A549 (cell line): ENCODE measurements at regions not wholly inside any gene's neighbourhood (a gene's known extent, or its start where the extent isn't known, plus 50 kb on each side); places are given as distances from the start of the nearest gene placed in this dataset.

Source experiments
- ATAC-seq, 2 experiments: fragments of 200-7000 bp in 1 of 2; fragments of >200 bp in 1 of 2; cut with Nextera tagmentation in 1 of 2; cut with Tn5 transposase in 1 of 2; 3 replicates each; pipeline versions ENCODE4 v1.8.0 to v1.9.1; 2018 to 2020; ENCODE audit warnings: mild to moderate bottlenecking in 1 of 2, moderate library complexity in 1 of 2
- CTCF ChIA-PET: fragments of 300-600 bp; sonication (Branson Sonifier 250); formaldehyde crosslinking; extraction: SDS; loops from one replicate; lab custom pipeline; 2021; ENCODE audit warnings: antibody characterized with exemption, inconsistent platforms; lab: Yijun Ruan, JAX
- POLR2A ChIA-PET: fragments of 350-600 bp; formaldehyde crosslinking; extraction: SDS; loops from one replicate; lab custom pipeline; 2021; ENCODE audit warnings: antibody characterized with exemption, inconsistent platforms; lab: Yijun Ruan, JAX
- DNase-seq, 2 experiments: peaks; one replicate each; pipeline versions ENCODE4 v3.0.0 to v3.0.0-alpha.2; 2011 to 2016; ENCODE audit warnings: low read depth in 1 of 2, low spot score in 1 of 2
- FAIRE-seq: peaks from 2 replicates; lab custom pipeline; 2011; peaks lifted over from hg19 to GRCh38; lab: Jason Lieb, UNC
- H3K27ac ChIP-seq, 2 experiments: fragments of >200 bp; sonication (Bioruptor Twin); formaldehyde crosslinking; 3 replicates each; pipeline ENCODE4 v1.5.1; 2016 to 2017
- H3K4me1 ChIP-seq: fragments of >200 bp; sonication (Bioruptor Twin); formaldehyde crosslinking; 3 replicates; pipeline ENCODE4 v1.6.1; 2016
- H3K4me2 ChIP-seq: fragments of >200 bp; sonication (Bioruptor Twin); formaldehyde crosslinking; 3 replicates; pipeline ENCODE4 v1.6.1; 2016
- H3K4me3 ChIP-seq: fragments of >200 bp; sonication (Bioruptor Twin); formaldehyde crosslinking; 3 replicates; pipeline ENCODE4 v1.5.1; 2016
- H3K9me3 ChIP-seq: fragments of >200 bp; sonication (Bioruptor Twin); formaldehyde crosslinking; 3 replicates; pipeline ENCODE4 v1.6.1; 2016
- ATOH8 ChIP-seq: fragments of 250-450 bp; sonication (Bioruptor Pico); IDR thresholded peaks from 2 replicates; pipeline ENCODE4 v1.5.0; 2020; ENCODE audit warnings: low read depth, mild to moderate bottlenecking, moderate library complexity
- CHD2 ChIP-seq: fragments of 150-350 bp; IDR thresholded peaks from 2 replicates; pipeline ENCODE4 v1.6.1; 2014; ENCODE audit warnings: low read length; ENCODE audit not compliant: partially characterized antibody
- ELK1 ChIP-seq: fragments of 150-350 bp; IDR thresholded peaks from 2 replicates; pipeline ENCODE4 v1.6.1; 2014; ENCODE audit warnings: low read depth, mild to moderate bottlenecking, low read length
- FOSL2 ChIP-seq, 2 experiments: fragments of 450-650 bp in 1 of 2; fragments of >200 bp in 1 of 2; sonication (Bioruptor Twin) in 1 of 2; formaldehyde crosslinking; IDR thresholded peaks; 2 replicates each; pipeline versions ENCODE4 v1.5.0 to v1.6.1; 2016 to 2020; ENCODE audit warnings: mild to moderate bottlenecking in 1 of 2, moderate library complexity in 1 of 2
- FOXS1 ChIP-seq: fragments of 250-450 bp; sonication (Bioruptor Pico); IDR thresholded peaks from 2 replicates; pipeline ENCODE4 v1.5.0; 2020; ENCODE audit warnings: mild to moderate bottlenecking, moderate library complexity
- HDAC2 ChIP-seq: fragments of 200-600 bp; sonication (generic); IDR thresholded peaks from 2 replicates; pipeline ENCODE4 v1.6.1; 2016
- HES2 ChIP-seq: fragments of >200 bp; sonication (Bioruptor Twin); formaldehyde crosslinking; IDR thresholded peaks from 2 replicates; pipeline ENCODE4 v1.6.1; 2016
- HEYL ChIP-seq: fragments of 250-450 bp; sonication (Bioruptor Pico); IDR thresholded peaks from 2 replicates; pipeline ENCODE4 v1.8.0; 2021; ENCODE audit warnings: mild to moderate bottlenecking, moderate library complexity
- HOXA7 ChIP-seq: fragments of 250-450 bp; sonication (Bioruptor Pico); IDR thresholded peaks from 2 replicates; pipeline ENCODE4 v1.5.0; 2020; ENCODE audit warnings: mild to moderate bottlenecking, moderate library complexity
- HOXB5 ChIP-seq: fragments of 250-450 bp; sonication (Bioruptor Pico); IDR thresholded peaks from 2 replicates; pipeline ENCODE4 v1.5.0; 2020; ENCODE audit warnings: mild to moderate bottlenecking, moderate library complexity
- JUN ChIP-seq, 2 experiments: fragments of >200 bp; sonication (Bioruptor Twin); formaldehyde crosslinking; IDR thresholded peaks; 2 replicates in 1 of 2; 3 replicates in 1 of 2; pipeline ENCODE4 v1.6.1; 2016 to 2017
- JUNB ChIP-seq: fragments of >200 bp; sonication (Bioruptor Twin); formaldehyde crosslinking; IDR thresholded peaks from 2 replicates; pipeline ENCODE4 v1.6.1; 2016
- MAFK ChIP-seq: fragments of 450-650 bp; IDR thresholded peaks from 2 replicates; pipeline ENCODE4 v1.6.1; 2014; ENCODE audit not compliant: partially characterized antibody
- MYC ChIP-seq: IDR thresholded peaks from 2 replicates; pipeline ENCODE4 v1.6.1; 2012; ENCODE audit warnings: mild to moderate bottlenecking, inconsistent platforms, low read length, improper control_type of control experiment, borderline replicate concordance
- NPAS2 ChIP-seq: fragments of 250-450 bp; sonication (Bioruptor Pico); IDR thresholded peaks from 2 replicates; pipeline ENCODE4 v1.8.0; 2022; ENCODE audit warnings: mild to moderate bottlenecking, moderate library complexity, borderline replicate concordance
- PBX3 ChIP-seq: IDR thresholded peaks from 2 replicates; pipeline ENCODE4 v1.6.1; 2012
- PHF8 ChIP-seq: fragments of 200-600 bp; sonication (generic); IDR thresholded peaks from 2 replicates; pipeline ENCODE4 v1.6.1; 2016; ENCODE audit warnings: low read depth, mild to moderate bottlenecking, antibody characterized with exemption, moderate library complexity, borderline replicate concordance
- RAD21 ChIP-seq, 2 experiments: fragments of >200 bp in 1 of 2; sonication (Bioruptor Twin) in 1 of 2; formaldehyde crosslinking in 1 of 2; IDR thresholded peaks in 1 of 2; conservative IDR thresholded peaks in 1 of 2; 2 replicates in 1 of 2; 3 replicates in 1 of 2; pipeline ENCODE4 v1.6.1; 2012 to 2018; ENCODE audit warnings: inconsistent platforms in 1 of 2
- RARB ChIP-seq: fragments of 250-450 bp; sonication (Bioruptor Pico); IDR thresholded peaks from 2 replicates; pipeline ENCODE4 v1.8.0; 2021; ENCODE audit warnings: mild to moderate bottlenecking, moderate library complexity
- RNF2 ChIP-seq: fragments of 200-600 bp; sonication (generic); IDR thresholded peaks from 2 replicates; pipeline ENCODE4 v1.6.1; 2016; ENCODE audit warnings: low read depth, mild to moderate bottlenecking, antibody characterized with exemption, moderate library complexity, borderline replicate concordance
- TP53 ChIP-seq: fragments of 250-450 bp; sonication (Bioruptor Pico); IDR thresholded peaks from 2 replicates; pipeline ENCODE4 v1.5.0; 2021; ENCODE audit warnings: mild to moderate bottlenecking, moderate library complexity
- USF2 ChIP-seq: fragments of 450-650 bp; IDR thresholded peaks from 2 replicates; pipeline ENCODE4 v1.6.1; 2014; ENCODE audit warnings: antibody characterized with exemption
- ZC3H11A ChIP-seq: fragments of 450-650 bp; IDR thresholded peaks from 2 replicates; pipeline ENCODE4 v1.6.1; 2014; ENCODE audit warnings: antibody characterized with exemption, mild to moderate bottlenecking
- WGBS: methylation state at CpG from one replicate; pipeline ENCODE4 v1.1.6; 2017; ENCODE audit errors: missing lambda C conversion rate; 5-methylcytosine and 5-hydroxymethylcytosine counted together

- Histone ChIP-seq H3K4me1 (no peaks in the 10 kb centered on the region), H3K9me3 (peaks cover 5% of the 10 kb centered on the region; the same call in 1 of the 3 replicates), H3K27ac (no peak overlapping the region), H3K4me2 (no peak overlapping the region), H3K4me3 (no peak overlapping the region)
- POLR2A ChIA-PET, result no interaction called here
- FAIRE-seq (no peak), DNase-seq (no peak), ATAC-seq (no peak)
- CTCF ChIA-PET, result interaction anchor here (1.1 kb wide), 1 partner anchor 15 kb away, joined by 3 read pairs; no protein-coding TSS in a partner anchor
- TF ChIP-seq ZC3H11A (no peak), RNF2 (no peak), TP53 (CRISPR knock-in tag) (no peak), JUN (IDR thresholded peaks at IDR 0.05) (no peak), HOXB5 (CRISPR knock-in tag) (no peak), MAFK (no peak), NPAS2 (CRISPR knock-in tag) (no peak), HDAC2 (no peak), HEYL (CRISPR knock-in tag) (no peak), CHD2 (no peak), RARB (no peak), USF2 (no peak), PHF8 (no peak), RAD21 (conservative IDR thresholded peaks at IDR 0.05 in 1 of 2, IDR thresholded peaks at IDR 0.05 in 1 of 2) (no peak), HES2 (no peak), ELK1 (no peak), JUNB (no peak), FOXS1 (no peak), ATOH8 (CRISPR knock-in tag) (no peak)
Observed at GRCh38 chr5:74224331-74224730, 416.2 kb downstream of the ENC1 start.

GRCh38 chr5:74222806-74223205 lies 417.7 kb downstream of the ENC1 start:
- FAIRE-seq, result no peak
- TF ChIP-seq MYC, result no peak
- no peak for TF ChIP-seq HOXA7 (CRISPR knock-in tag)
- no peak for TF ChIP-seq HES2
- TF ChIP-seq PHF8, result no peak
- no peak for TF ChIP-seq HEYL (CRISPR knock-in tag)
- no peak for TF ChIP-seq FOSL2 (IDR thresholded peaks at IDR 0.05)
- no peak for TF ChIP-seq FOSL2 (CRISPR knock-in tag; IDR thresholded peaks at IDR 0.05)
- no peak for TF ChIP-seq NPAS2 (CRISPR knock-in tag)
- no peak for TF ChIP-seq JUN (IDR thresholded peaks at IDR 0.05)
- no peak for TF ChIP-seq PBX3
- no peak for TF ChIP-seq ELK1
- ChIA-PET POLR2A (no interaction called here), CTCF (interaction anchor here (0.6 kb wide), 1 partner anchor 29 kb away, joined by 3 read pairs; no protein-coding TSS in a partner anchor)
- peaks cover 5% of the 10 kb centered on the region; the same call in 2 of the 3 replicates for H3K9me3 ChIP-seq
- no peak overlapping the region for H3K4me3 ChIP-seq
- no peak overlapping the region for H3K27ac ChIP-seq
- no peak overlapping the region for H3K4me2 ChIP-seq
- ATAC-seq, result no peak
- WGBS, result 62% methylated on average over 1 of the region's 1 CpG
- DNase-seq, result no peak
- no peaks in the 10 kb centered on the region for H3K4me1 ChIP-seq
